A172 (cell line): ENCODE measurements at regions not wholly inside any gene's neighbourhood (a gene's known extent, or its start where the extent isn't known, plus 50 kb on each side); places are given as distances from the start of the nearest gene placed in this dataset.

Source experiments
- DNase-seq: peaks from one replicate; pipeline ENCODE4 v3.0.0-alpha.2; 2015; ENCODE audit warnings: low spot score

- DNase-seq = no peak
Observed at GRCh38 chr12:127723251-127723650, 543.7 kb upstream of the TMEM132C start.

DNA sequence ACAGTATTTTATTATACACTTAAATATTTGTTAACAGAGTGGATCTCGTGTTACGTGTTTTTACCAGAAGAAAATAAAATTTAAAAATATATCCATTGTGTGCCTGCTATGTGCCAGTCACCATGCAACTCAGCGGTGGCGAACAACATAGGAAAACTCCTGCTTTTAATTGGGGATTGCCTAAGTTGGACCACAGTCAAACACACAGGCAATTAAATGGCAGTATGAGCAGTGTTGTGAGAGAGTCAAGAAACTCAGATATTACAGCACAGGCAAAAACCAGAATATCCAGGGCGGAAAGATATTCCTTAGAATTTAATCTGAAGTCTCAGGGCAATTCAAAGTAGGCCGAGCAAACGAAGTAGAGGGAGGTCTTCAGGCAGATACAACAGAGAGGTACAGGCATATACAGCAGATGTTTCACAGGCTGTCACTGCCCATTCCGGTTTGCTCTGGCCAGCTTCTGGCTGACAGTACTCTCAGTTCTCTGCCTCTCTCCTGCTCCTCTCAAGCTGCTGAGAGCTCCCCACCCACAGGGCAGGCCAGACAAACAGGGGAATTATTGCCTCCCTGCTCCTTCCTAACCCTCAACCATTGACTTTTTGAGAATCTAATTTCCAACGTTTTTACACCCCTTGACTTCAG, 540.2 kb upstream of the TMEM132C start:
- no peak for DNase-seq

DNA sequence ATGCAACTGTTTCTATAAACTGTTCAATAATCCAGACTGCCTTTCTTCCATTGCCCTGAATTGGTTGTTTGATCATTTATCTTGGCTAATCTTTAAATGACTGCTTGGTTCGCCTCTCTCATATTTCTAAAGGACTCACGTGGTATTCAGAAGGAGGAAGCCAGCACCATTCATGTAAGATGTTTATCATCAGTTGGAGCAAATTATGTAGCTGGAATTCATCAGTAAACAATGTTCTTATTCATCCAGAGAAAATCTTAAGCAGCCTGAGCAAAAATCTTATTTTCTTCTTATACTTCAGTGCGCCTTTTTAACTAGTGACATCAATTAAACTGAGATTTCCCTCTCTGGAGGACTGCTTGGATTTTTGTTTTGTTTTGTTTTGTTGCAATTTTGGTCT, 538.7 kb upstream of the TMEM132C start:
- DNase-seq = no peak

DNA sequence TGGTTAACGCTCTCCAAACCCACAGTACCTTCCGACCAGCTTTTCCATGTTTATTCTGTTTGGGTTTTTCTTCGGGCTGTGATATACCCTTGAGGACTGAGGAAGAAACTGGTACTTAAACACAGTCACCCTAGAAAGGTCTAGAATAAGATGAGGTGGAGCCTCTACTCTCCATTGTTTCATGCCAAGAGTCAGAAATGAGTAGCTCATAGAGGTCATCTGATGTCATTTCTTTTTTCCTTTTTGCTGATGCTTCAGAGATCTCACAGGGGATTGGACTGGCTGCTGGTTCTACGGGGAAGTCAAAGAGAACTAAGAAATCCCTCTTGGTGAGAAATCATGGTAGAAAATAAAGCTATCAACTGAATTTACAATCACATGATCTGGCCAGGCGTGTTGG, 538.2 kb upstream of the TMEM132C start:
- DNase-seq = no peak

GRCh38 chr12:127729381-127729780, 537.6 kb upstream of the TMEM132C start:
- DNase-seq = peak; percentile 61

GRCh38 chr12:127731657-127732056, 535.3 kb upstream of the TMEM132C start:
- DNase-seq = no peak

- no peak for DNase-seq
Observed at GRCh38 chr12:127742231-127742630, 524.7 kb upstream of the TMEM132C start.

DNA sequence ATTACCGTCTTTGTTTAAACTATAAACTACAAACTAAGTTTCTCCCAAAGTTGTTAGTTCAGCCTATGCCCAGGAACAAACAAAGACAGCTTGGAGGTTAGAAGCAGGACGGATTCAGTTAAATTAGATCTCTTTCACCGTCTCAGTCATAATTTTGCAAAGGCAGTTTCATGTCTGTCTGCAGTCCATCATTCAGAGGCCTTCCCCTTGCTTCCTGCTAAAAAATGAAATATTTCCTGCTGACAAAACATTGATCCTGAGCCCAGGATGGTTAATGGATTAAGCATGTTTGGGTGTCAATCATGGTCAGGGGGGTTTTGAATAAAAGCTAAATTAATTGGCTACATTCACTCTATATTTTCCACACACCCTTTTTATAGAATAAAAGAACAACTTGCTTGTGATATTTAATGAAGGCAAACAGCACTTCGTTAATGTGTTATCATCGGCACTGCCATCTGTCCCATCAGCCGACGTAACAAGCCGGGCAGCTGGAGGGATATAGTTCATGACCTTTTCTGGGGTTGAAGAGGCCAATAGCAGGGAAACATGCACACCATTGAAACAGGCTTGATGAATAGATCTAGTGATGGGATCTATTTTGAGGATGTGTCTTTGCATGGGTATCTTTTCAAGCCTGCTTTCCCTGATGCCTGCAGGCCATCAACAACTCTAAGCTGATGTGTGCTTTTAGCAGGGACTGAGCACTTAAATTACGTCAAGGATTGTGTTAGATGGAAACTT, 521.3 kb upstream of the TMEM132C start:
- no peak for DNase-seq

DNA sequence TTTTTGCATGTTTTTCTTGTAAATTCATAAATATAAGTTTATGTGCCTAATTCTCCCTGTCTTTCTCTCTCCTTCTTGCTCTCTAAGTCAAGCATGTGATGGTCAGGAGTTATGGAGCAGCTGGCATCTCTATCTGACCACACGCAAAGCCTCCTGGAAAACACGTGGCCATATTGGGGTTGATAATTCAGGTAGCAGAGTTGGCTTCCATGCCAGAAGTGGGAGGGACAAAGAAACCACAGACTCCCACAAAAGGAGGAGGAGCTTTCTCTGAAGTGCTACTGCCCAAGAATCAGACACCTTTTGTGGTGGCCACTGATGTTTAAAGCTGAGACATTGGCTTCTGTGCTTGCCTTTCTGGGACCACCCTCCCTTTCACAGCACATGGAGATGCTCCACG, 517.6 kb upstream of the TMEM132C start:
- DNase-seq = no peak

- no peak for DNase-seq
Observed at GRCh38 chr12:127750076-127750840, 516.7 kb upstream of the TMEM132C start.

GRCh38 chr12:127752802-127753201, 514.2 kb upstream of the TMEM132C start:
- DNase-seq = no peak

DNA sequence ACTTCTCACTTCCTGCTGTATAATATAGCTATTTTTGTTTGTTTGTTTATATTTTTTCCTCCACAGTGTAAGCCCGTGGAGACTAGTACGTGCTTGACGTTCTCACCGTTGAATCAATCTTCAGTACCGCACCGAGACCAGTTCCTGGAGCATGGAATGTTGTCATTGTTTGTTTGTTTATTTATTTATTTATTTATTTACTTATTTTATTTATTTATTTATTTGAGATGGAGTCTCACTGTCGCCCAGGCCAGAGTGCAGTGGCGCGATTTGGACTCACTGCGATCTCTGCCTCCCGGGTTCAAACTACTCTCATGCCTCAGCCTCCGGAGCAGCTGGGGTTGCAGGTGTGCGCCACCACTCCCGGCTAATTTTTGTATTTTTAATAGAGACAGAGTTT, 506.6 kb upstream of the TMEM132C start:
- DNase-seq = no peak

- DNase-seq = no peak
Observed at GRCh38 chr12:127760996-127761395, 506.0 kb upstream of the TMEM132C start.

- DNase-seq = no peak
Observed at GRCh38 chr12:127761880-127762279, 505.1 kb upstream of the TMEM132C start.

DNA sequence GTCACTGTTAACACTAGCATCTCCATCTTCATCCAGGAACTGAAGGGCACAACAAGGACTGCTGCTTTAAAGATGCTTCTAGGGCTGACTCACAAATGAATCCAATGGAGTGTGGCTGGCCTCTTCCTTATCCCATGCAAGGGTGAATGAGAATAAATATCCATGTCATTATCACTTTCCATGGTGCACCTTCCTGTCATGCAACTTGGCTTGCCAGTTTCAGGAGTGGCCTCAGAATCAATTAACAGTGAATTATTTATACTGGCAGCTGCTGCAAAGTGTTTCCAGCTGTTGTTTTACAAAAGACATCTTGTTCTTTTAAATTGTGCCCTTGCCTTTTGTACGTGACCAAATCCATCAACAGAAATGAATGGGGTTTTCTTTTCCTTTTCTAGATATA, 499.3 kb upstream of the TMEM132C start:
- DNase-seq = no peak

DNA sequence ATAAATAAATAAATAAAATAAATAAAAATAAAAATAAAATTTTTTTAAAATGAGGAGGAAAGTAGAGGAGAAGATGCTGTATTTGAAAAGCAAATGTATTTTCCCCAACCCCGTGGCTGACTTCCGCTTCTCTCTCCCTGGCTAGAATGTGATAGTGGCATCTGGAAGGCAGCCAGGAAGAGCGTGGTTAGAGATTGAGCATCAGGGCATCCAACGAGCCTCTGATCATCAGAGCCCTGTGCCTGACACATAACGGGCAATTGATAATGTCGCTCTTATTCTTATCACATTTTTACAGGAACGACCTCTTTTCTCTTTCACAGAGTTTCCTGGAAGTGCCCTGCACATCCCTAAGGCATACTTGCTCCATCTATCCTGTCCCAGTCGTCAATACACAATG, 496.9 kb upstream of the TMEM132C start:
- DNase-seq = no peak

DNA sequence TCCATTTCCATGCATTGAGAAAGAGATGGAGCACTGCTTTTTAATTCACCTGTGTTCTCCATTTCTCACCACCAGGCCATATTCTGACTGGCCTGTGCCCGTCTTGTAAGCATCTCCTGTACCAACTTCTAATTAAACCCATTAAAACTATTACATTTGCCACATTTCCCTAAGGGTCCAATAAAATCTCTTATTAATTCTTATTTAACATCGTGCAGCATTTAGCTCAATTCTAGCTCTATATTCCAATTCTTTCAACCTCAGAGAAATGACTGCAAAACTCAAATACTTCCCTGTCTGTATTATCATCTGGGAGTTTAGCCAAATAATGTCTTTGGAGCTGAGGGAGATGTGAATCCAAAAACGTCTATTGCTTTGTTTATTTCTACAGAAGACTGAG, 495.4 kb upstream of the TMEM132C start:
- no peak for DNase-seq

DNA sequence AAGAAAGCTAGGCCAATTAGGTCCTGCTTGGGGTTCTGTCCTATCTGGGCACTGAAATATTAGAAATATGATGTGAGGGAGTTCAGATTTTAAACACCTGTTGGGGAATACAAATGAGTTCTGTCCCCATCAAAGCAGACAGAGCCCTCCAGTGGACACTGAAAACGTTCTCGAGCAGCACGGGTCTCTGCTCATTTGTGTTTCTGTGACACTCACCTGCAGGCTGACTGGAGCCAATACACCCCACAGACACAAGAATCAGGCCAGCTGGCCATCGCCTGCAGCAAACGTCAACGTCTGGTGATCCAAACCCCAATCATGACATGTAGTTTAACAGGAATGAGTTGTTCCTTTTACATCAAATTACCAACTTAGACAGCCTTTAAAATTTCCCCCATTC, 493.4 kb upstream of the TMEM132C start:
- DNase-seq = no peak

DNA sequence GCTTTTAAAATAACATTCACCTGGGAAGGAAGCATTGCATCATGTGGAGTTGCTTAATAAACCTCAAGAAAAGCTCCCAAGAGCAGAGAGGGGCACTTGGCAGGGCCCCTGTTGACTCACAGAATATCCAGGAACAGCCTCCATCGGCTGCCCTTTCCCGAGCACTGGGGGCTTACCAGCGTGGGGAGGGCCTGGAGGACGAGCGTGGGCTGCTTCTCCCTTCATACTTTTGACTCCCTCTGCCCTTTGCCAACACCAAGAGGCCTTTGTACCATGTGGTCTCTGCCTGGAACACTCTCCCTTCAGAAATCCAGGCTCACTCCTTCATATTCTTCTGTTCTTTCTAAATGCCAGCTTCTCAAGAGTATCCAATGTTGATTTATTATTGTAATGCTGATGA, 492.1 kb upstream of the TMEM132C start:
- DNase-seq = no peak

GRCh38 chr12:127779301-127780045, 487.5 kb upstream of the TMEM132C start:
- DNase-seq = no peak

DNA sequence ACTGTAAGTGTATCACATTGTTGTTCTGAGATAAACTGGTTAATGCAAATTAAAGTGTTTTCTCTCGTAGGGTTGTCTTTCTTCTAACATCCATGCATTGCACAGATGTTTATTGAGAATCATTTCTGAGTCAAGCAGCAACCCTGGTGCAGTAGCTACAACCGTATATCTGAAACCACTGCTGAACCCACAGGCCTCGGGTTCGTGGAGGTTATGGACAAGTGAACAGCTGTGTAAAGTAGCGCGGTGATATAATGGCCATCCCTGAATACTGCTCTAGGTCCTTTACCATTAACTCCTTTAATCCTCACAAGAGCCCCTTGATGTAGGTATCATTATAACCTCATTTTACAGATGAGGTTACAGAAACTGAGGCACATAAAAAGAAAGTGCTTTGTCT, 486.1 kb upstream of the TMEM132C start:
- DNase-seq = no peak

- DNase-seq = no peak
Observed at GRCh38 chr12:127781336-127781735, 485.6 kb upstream of the TMEM132C start.
